Thyroid gland (tissue), 4 donors: ENCODE measurements at regions not wholly inside any gene's neighbourhood (a gene's known extent, or its start where the extent isn't known, plus 50 kb on each side); places are given as distances from the start of the nearest gene placed in this dataset.

Source experiments
- DNase-seq, 2 donors: peaks; one replicate each; pipeline ENCODE4 v3.0.0-alpha.2; 2019
- H3K27ac ChIP-seq, 3 donors: fragments of 200-600 bp; sonication (generic); 1 replicate in 2 of 3; 2 replicates in 1 of 3; pipeline ENCODE4 v1.5.1; 2016 to 2019; ENCODE audit warnings: mild to moderate bottlenecking in 1 of 3, moderate library complexity in 1 of 3
- H3K27me3 ChIP-seq: fragments of 200-600 bp; sonication (generic); one replicate; pipeline ENCODE4 v1.5.1; 2019
- H3K36me3 ChIP-seq, 2 donors: fragments of 200-600 bp; sonication (generic); one replicate each; pipeline ENCODE4 v1.5.1; 2016 to 2019
- H3K4me1 ChIP-seq, 2 donors: fragments of 200-600 bp; sonication (generic); one replicate each; pipeline ENCODE4 v1.5.1; 2017 to 2019
- H3K4me3 ChIP-seq, 3 donors: fragments of 200-600 bp; sonication (generic); replicated peaks in 1 of 3; 1 replicate in 2 of 3; 2 replicates in 1 of 3; pipeline ENCODE4 v1.5.1; 2016; ENCODE audit warnings: mild to moderate bottlenecking in 1 of 3
- H3K9me3 ChIP-seq: fragments of 200-600 bp; sonication (generic); one replicate; pipeline ENCODE4 v1.5.1; 2017
- POLR2A ChIP-seq, 2 donors: fragments of 450-650 bp; IDR thresholded peaks; one replicate each; pipeline ENCODE4 v1.6.1; 2017; ENCODE audit warnings: antibody characterized with exemption in 2 of 2, mild to moderate bottlenecking in 2 of 2, moderate library complexity in 1 of 2
- WGBS, 2 donors: methylation state at CpG; one replicate each; pipeline ENCODE4 v1.1.5; 2017; 5-methylcytosine and 5-hydroxymethylcytosine counted together
- intact Hi-C: fragments of 100-400 bp; cut with DNase I; formaldehyde crosslinking; loops from one replicate; pipeline ENCODE4 v1.15.1; 2023
- TF ChIP-seq, protein P1 (sequence below), 6 experiments: fragments of 200-600 bp in 3 of 6; fragments of 450-650 bp in 3 of 6; sonication (generic) in 3 of 6; IDR thresholded peaks; one replicate each; pipeline ENCODE4 v1.5.1; 2016 to 2019; ENCODE audit warnings: antibody characterized with exemption in 6 of 6, mild to moderate bottlenecking in 2 of 6, inconsistent platforms in 1 of 6, moderate library complexity in 1 of 6

DNA sequence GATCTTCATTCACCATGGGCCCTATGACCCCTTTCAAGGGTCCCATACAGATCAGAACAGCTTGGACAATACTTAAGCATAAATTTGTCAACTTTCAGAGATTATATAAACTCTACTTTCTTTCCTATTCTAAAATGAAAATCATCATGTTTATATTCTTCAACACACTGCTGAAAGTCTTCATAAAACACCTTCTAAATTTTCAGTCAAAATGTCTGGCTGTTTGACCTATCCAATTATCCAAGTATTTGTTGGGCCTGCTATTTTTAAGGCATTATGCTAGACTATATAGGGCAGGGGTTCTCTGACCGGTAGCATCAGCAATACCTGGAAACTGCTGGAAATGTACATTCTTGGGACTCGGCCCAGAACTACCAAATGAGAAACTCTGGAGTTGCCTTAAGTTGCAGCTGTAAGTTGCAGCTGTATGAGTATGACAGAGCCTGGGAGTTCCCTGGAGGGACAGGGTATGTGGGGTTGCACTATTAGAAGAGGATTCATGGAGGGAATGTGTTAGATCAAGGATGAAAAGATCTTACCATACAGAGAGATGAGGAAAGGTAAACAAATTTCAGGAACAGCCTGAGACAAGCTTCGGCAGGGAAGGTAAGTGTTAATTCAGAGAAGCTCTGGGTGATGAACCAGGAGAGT is 293.0 kb downstream of the ADGB start:
- H3K27ac ChIP-seq, result no peak overlapping the region
- 86 to 97% methylated on average over 3 of the region's 3 CpGs for WGBS, 2 donors
- DNase-seq, result no peak
- H3K9me3 ChIP-seq, result no peaks in the 10 kb centered on the region
- H3K4me3 ChIP-seq, result no peak overlapping the region
- no peaks in the 10 kb centered on the region for H3K36me3 ChIP-seq
- H3K4me1 ChIP-seq, result peaks cover 0 to 9% of the 10 kb centered on the region in 2 donors
- no peak for TF ChIP-seq POLR2A (IDR thresholded peaks at IDR 0.05)
- TF ChIP-seq, protein P1, sequence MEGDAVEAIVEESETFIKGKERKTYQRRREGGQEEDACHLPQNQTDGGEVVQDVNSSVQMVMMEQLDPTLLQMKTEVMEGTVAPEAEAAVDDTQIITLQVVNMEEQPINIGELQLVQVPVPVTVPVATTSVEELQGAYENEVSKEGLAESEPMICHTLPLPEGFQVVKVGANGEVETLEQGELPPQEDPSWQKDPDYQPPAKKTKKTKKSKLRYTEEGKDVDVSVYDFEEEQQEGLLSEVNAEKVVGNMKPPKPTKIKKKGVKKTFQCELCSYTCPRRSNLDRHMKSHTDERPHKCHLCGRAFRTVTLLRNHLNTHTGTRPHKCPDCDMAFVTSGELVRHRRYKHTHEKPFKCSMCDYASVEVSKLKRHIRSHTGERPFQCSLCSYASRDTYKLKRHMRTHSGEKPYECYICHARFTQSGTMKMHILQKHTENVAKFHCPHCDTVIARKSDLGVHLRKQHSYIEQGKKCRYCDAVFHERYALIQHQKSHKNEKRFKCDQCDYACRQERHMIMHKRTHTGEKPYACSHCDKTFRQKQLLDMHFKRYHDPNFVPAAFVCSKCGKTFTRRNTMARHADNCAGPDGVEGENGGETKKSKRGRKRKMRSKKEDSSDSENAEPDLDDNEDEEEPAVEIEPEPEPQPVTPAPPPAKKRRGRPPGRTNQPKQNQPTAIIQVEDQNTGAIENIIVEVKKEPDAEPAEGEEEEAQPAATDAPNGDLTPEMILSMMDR (IDR thresholded peaks at IDR 0.05), result no peak
- intact Hi-C loops, result no loop called here
- no peaks in the 10 kb centered on the region for H3K27me3 ChIP-seq

DNA sequence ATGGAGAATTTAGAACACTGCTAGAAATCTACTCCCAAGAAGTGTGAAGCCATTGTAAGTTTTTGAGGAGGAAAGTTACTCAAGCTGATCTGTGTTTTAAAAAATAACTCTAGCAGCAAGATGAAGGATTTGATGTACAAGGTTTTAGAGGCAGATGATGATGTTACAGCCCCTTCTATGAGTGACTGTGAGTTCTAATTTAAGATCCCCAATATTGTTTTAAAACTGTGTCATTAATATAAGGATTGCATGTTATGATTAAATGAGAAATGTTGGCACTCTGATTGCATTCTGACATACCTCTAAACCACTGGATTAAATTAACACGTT is 293.5 kb downstream of the ADGB start:
- intact Hi-C loops, result no loop called here
- Histone ChIP-seq H3K27ac (no peak overlapping the region), H3K36me3 (no peaks in the 10 kb centered on the region), H3K4me3 (no peak overlapping the region), H3K27me3 (no peaks in the 10 kb centered on the region), H3K4me1 (peaks cover 0 to 9% of the 10 kb centered on the region in 2 donors), H3K9me3 (no peaks in the 10 kb centered on the region)
- DNase-seq, result no peak
- TF ChIP-seq POLR2A (IDR thresholded peaks at IDR 0.05), result no peak
- TF ChIP-seq, protein P1 (IDR thresholded peaks at IDR 0.05), result no peak
- 38 to 54% methylated on average over 1 of the region's 1 CpG for WGBS, 2 donors

GRCh38 chr6:146892613-146893401 is 294.0 kb downstream of the ADGB start:
- TF ChIP-seq, protein P1 (IDR thresholded peaks at IDR 0.05), result no peak
- no peak for TF ChIP-seq POLR2A (IDR thresholded peaks at IDR 0.05)
- Histone ChIP-seq H3K9me3 (no peaks in the 10 kb centered on the region), H3K4me1 (peaks cover 0 to 9% of the 10 kb centered on the region in 2 donors), H3K36me3 (no peaks in the 10 kb centered on the region), H3K4me3 (no peak overlapping the region), H3K27me3 (no peaks in the 10 kb centered on the region), H3K27ac (no peak overlapping the region)
- 80% methylated on average over 2 of the region's 2 CpGs for WGBS, 2 donors
- intact Hi-C loops, result no loop called here
- no peak for DNase-seq

GRCh38 chr6:146893690-146894089 is 294.9 kb downstream of the ADGB start:
- intact Hi-C loops, result no loop called here
- Histone ChIP-seq H3K27ac (no peak overlapping the region), H3K36me3 (no peaks in the 10 kb centered on the region), H3K27me3 (no peaks in the 10 kb centered on the region), H3K9me3 (no peaks in the 10 kb centered on the region), H3K4me3 (no peak overlapping the region), H3K4me1 (peaks cover 0 to 9% of the 10 kb centered on the region in 2 donors)
- 96 to 98% methylated on average over 1 of the region's 1 CpG for WGBS, 2 donors
- DNase-seq, result no peak
- TF ChIP-seq POLR2A (IDR thresholded peaks at IDR 0.05), result no peak
- TF ChIP-seq, protein P1 (IDR thresholded peaks at IDR 0.05), result no peak

DNA sequence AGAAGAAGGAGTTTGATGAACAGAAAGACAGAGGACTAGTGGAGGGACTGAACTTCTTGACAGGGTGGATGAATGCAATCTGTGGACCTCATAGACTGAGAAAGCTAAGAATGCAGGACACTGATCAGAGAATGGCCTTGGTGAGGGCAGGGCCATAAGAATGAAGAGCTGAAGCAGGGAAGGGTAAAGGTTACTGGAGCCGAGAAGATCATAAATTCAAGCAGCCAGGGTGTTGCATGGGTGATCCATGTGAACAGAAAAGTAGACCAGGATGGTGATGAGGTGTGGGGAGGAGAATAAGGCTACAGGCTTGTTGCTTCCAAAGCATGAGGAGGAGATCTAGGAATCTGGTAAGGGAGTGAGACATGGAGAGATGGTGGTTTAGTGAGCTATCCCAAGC is 295.9 kb downstream of the ADGB start:
- H3K4me1 ChIP-seq, result peaks cover 0 to 9% of the 10 kb centered on the region in 2 donors
- H3K27ac ChIP-seq, result no peak overlapping the region
- H3K9me3 ChIP-seq, result no peaks in the 10 kb centered on the region
- no peaks in the 10 kb centered on the region for H3K27me3 ChIP-seq
- H3K4me3 ChIP-seq, result no peak overlapping the region
- no peak for DNase-seq
- no peaks in the 10 kb centered on the region for H3K36me3 ChIP-seq
- intact Hi-C loops, result no loop called here
- TF ChIP-seq POLR2A (IDR thresholded peaks at IDR 0.05), result no peak
- TF ChIP-seq, protein P1 (IDR thresholded peaks at IDR 0.05), result no peak
- WGBS, 2 donors, result 94 to 97% methylated on average over 1 of the region's 1 CpG
